ENCODE measurements at regions not wholly inside any gene's neighbourhood (a gene's known extent, or its start where the extent isn't known, plus 50 kb on each side); places are given as distances from the start of the nearest gene placed in this dataset.

DNA sequence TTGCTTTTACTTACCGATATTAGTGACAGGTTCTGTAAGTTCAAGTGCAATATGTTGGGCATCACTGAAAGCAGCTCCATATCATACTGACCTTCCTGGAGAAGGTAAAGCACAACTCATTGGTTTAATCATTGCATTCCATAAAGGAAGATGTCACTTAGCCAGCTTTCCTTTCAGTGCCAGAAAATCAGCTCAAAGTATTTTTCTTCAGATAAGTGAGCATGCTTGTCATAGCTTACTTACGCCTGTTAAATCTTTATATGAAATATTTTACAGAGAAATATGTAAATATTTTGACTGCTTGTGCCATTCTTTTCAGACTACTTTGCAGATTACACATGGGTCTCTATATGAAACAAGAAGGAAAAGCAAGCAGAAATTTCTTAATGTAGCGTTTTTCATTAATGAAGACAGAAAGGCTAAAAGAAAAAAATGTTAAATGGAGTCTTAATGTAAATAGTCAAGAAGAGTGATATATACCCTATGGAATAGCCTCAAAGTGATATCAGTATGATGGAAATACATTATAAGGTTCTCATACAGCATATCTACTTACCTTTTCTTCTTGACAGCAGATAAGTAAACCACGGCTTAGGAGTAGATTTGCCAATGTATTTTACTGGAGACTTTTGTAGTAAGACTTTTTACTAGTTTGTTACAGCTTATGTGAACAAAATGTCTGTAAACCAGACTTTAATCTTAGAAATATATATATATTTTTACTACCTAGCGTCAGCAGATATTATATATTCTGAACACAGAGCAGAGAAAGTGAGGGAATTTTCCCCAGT lies 649.7 kb downstream of the METTL15 start:
- in situ Hi-C loops (cut with HindIII; ENCODE audit: low pct_unique_long_range_greater_than_20kb, low sequenced_read_pairs), result no loop called here
- Histone ChIP-seq H3K36me3 (ENCODE audit: control insufficient read depth, insufficient read depth, low read length) (no peaks in the 10 kb centered on the region), H3K4me1 (ENCODE audit: control insufficient read depth, insufficient read depth, low read length) (no peaks in the 10 kb centered on the region), H3K9me3 (ENCODE audit: control insufficient read depth, insufficient read depth, low read depth, low read length) (no peaks in the 10 kb centered on the region), H3K27me3 (ENCODE audit: control insufficient read depth, insufficient read depth, low read length) (no peaks in the 10 kb centered on the region), H3K27ac (ENCODE audit: low read length) (no peak overlapping the region), H3K4me3 (ENCODE audit: low read depth in 2 of 2, low read length in 2 of 2) (no peak overlapping the region)
- TF ChIP-seq, protein P1, sequence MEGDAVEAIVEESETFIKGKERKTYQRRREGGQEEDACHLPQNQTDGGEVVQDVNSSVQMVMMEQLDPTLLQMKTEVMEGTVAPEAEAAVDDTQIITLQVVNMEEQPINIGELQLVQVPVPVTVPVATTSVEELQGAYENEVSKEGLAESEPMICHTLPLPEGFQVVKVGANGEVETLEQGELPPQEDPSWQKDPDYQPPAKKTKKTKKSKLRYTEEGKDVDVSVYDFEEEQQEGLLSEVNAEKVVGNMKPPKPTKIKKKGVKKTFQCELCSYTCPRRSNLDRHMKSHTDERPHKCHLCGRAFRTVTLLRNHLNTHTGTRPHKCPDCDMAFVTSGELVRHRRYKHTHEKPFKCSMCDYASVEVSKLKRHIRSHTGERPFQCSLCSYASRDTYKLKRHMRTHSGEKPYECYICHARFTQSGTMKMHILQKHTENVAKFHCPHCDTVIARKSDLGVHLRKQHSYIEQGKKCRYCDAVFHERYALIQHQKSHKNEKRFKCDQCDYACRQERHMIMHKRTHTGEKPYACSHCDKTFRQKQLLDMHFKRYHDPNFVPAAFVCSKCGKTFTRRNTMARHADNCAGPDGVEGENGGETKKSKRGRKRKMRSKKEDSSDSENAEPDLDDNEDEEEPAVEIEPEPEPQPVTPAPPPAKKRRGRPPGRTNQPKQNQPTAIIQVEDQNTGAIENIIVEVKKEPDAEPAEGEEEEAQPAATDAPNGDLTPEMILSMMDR (IDR thresholded peaks at IDR 0.05), result no peak
- TF ChIP-seq POLR2AphosphoS5 (IDR thresholded peaks at IDR 0.05; ENCODE audit: low read depth, low read length), result no peak
- TF ChIP-seq, protein P2, sequence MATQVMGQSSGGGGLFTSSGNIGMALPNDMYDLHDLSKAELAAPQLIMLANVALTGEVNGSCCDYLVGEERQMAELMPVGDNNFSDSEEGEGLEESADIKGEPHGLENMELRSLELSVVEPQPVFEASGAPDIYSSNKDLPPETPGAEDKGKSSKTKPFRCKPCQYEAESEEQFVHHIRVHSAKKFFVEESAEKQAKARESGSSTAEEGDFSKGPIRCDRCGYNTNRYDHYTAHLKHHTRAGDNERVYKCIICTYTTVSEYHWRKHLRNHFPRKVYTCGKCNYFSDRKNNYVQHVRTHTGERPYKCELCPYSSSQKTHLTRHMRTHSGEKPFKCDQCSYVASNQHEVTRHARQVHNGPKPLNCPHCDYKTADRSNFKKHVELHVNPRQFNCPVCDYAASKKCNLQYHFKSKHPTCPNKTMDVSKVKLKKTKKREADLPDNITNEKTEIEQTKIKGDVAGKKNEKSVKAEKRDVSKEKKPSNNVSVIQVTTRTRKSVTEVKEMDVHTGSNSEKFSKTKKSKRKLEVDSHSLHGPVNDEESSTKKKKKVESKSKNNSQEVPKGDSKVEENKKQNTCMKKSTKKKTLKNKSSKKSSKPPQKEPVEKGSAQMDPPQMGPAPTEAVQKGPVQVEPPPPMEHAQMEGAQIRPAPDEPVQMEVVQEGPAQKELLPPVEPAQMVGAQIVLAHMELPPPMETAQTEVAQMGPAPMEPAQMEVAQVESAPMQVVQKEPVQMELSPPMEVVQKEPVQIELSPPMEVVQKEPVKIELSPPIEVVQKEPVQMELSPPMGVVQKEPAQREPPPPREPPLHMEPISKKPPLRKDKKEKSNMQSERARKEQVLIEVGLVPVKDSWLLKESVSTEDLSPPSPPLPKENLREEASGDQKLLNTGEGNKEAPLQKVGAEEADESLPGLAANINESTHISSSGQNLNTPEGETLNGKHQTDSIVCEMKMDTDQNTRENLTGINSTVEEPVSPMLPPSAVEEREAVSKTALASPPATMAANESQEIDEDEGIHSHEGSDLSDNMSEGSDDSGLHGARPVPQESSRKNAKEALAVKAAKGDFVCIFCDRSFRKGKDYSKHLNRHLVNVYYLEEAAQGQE (IDR thresholded peaks at IDR 0.05; ENCODE audit: insufficient read depth in 1 of 2, low read depth in 2 of 2, low read length in 1 of 2), result no peak
- no peak for TF ChIP-seq TCF7L2 (IDR thresholded peaks at IDR 0.05; ENCODE audit: low read depth, low read length)
- no peak for TF ChIP-seq SIN3A (IDR thresholded peaks at IDR 0.05; ENCODE audit: borderline replicate concordance, insufficient read depth, low read depth, low read length)
- CTCF ChIA-PET, result no interaction called here
- intact Hi-C loops (cut with micrococcal nuclease; ENCODE audit: unreplicated experiment), result no loop called here
- POLR2A ChIA-PET, result no interaction called here
- DNase-seq (ENCODE audit: low read depth, low spot score) (no peak), ATAC-seq (0 out of 2 replicates have a peak, but pooled peaks have one; percentile 34)
- BruUV-seq (replicated peaks), result no TSS peak

DNA sequence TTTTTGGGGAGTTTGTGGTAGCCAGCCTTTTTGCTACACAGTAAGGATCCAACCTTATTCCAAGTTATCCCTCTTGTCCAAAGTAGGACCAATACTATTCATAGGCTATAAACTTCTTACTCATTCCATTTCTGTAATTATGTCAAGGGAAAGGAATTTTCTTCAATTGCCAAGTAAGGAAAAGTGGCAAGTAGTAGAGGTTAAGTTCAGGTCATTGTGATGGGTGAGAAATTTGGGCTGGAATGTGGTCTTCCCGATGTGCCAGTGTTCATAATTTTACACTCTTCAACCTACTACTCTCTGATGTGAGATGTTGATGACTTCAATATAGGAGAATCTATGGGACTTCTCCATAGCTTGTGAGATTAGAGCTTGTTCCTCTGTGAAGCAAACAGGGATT lies 648.8 kb downstream of the METTL15 start:
- Histone ChIP-seq H3K27ac (ENCODE audit: low read length) (no peak overlapping the region), H3K4me3 (ENCODE audit: low read depth in 2 of 2, low read length in 2 of 2) (no peak overlapping the region), H3K9me3 (ENCODE audit: control insufficient read depth, insufficient read depth, low read depth, low read length) (no peaks in the 10 kb centered on the region), H3K36me3 (ENCODE audit: control insufficient read depth, insufficient read depth, low read length) (no peaks in the 10 kb centered on the region), H3K4me1 (ENCODE audit: control insufficient read depth, insufficient read depth, low read length) (no peaks in the 10 kb centered on the region), H3K27me3 (ENCODE audit: control insufficient read depth, insufficient read depth, low read length) (no peaks in the 10 kb centered on the region)
- intact Hi-C loops (cut with micrococcal nuclease; ENCODE audit: unreplicated experiment), result no loop called here
- POLR2A ChIA-PET, result no interaction called here
- no peak for DNase-seq (ENCODE audit: low read depth, low spot score)
- in situ Hi-C loops (cut with HindIII; ENCODE audit: low pct_unique_long_range_greater_than_20kb, low sequenced_read_pairs), result no loop called here
- ATAC-seq, result no peak
- CTCF ChIA-PET, result no interaction called here
- TF ChIP-seq SIN3A (IDR thresholded peaks at IDR 0.05; ENCODE audit: borderline replicate concordance, insufficient read depth, low read depth, low read length), result no peak
- TF ChIP-seq, protein P2 (IDR thresholded peaks at IDR 0.05; ENCODE audit: insufficient read depth in 1 of 2, low read depth in 2 of 2, low read length in 1 of 2), result no peak
- TF ChIP-seq POLR2AphosphoS5 (IDR thresholded peaks at IDR 0.05; ENCODE audit: low read depth, low read length), result no peak
- TF ChIP-seq, protein P1 (IDR thresholded peaks at IDR 0.05), result no peak
- no peak for TF ChIP-seq TCF7L2 (IDR thresholded peaks at IDR 0.05; ENCODE audit: low read depth, low read length)
- BruUV-seq (replicated peaks), result no TSS peak
